ENCODE measurements at regions not wholly inside any gene's neighbourhood (a gene's known extent, or its start where the extent isn't known, plus 50 kb on each side); places are given as distances from the start of the nearest gene placed in this dataset.

GRCh38 chr3:148459931-148460513, 237.7 kb upstream of the AGTR1 start:
- ATAC-seq (no peak), DNase-seq (no peak)
- intact Hi-C loops (cut with DNase I) = no loop called here

GRCh38 chr3:148460686-148461085, 237.0 kb upstream of the AGTR1 start:
- no peak for ATAC-seq
- Histone ChIP-seq H3K4me1 (ENCODE audit: control insufficient read depth, insufficient read depth, low read length) (no peaks in the 10 kb centered on the region), H3K27ac (ENCODE audit: low read length) (no peak overlapping the region), H3K4me3 (ENCODE audit: low read length) (no peak overlapping the region), H3K9me3 (ENCODE audit: control insufficient read depth, low read length) (no peaks in the 10 kb centered on the region), H3K27me3 (ENCODE audit: control insufficient read depth, insufficient read depth) (no peaks in the 10 kb centered on the region)
- no peak for DNase-seq
- intact Hi-C loops (cut with DNase I) = no loop called here
- WGBS = 86% methylated on average over 3 of the region's 3 CpGs

More at GRCh38 chr3:148459931-148460513, 237.7 kb upstream of the AGTR1 start:
- H3K27me3 ChIP-seq (ENCODE audit: control insufficient read depth, insufficient read depth) = no peaks in the 10 kb centered on the region
- H3K9me3 ChIP-seq (ENCODE audit: control insufficient read depth, low read length) = no peaks in the 10 kb centered on the region
- H3K4me3 ChIP-seq (ENCODE audit: low read length) = no peak overlapping the region
- 88% methylated on average over 1 of the region's 1 CpG for WGBS
- H3K4me1 ChIP-seq (ENCODE audit: control insufficient read depth, insufficient read depth, low read length) = no peaks in the 10 kb centered on the region
- no peak overlapping the region for H3K27ac ChIP-seq (ENCODE audit: low read length)

GRCh38 chr3:148464246-148464645, 233.5 kb upstream of the AGTR1 start:
- intact Hi-C loops (cut with DNase I) = no loop called here
- Histone ChIP-seq H3K9me3 (ENCODE audit: control insufficient read depth, low read length) (no peaks in the 10 kb centered on the region), H3K27me3 (ENCODE audit: control insufficient read depth, insufficient read depth) (no peaks in the 10 kb centered on the region), H3K27ac (ENCODE audit: low read length) (no peak overlapping the region), H3K4me3 (ENCODE audit: low read length) (no peak overlapping the region), H3K4me1 (ENCODE audit: control insufficient read depth, insufficient read depth, low read length) (no peaks in the 10 kb centered on the region)
- ATAC-seq (no peak), DNase-seq (no peak)
- WGBS = 43% methylated on average over 2 of the region's 2 CpGs

GRCh38 chr3:148466143-148466542, 231.6 kb upstream of the AGTR1 start:
- DNase-seq = no peak
- intact Hi-C loops (cut with DNase I) = no loop called here
- Histone ChIP-seq H3K4me1 (ENCODE audit: control insufficient read depth, insufficient read depth, low read length) (no peaks in the 10 kb centered on the region), H3K9me3 (ENCODE audit: control insufficient read depth, low read length) (no peaks in the 10 kb centered on the region), H3K27me3 (ENCODE audit: control insufficient read depth, insufficient read depth) (no peaks in the 10 kb centered on the region), H3K27ac (ENCODE audit: low read length) (no peak overlapping the region), H3K4me3 (ENCODE audit: low read length) (no peak overlapping the region)
- ATAC-seq = no peak
- WGBS = 24% methylated on average over 2 of the region's 2 CpGs

GRCh38 chr3:148466980-148467740, 230.5 kb upstream of the AGTR1 start:
- ATAC-seq (no peak), DNase-seq (no peak)
- Histone ChIP-seq H3K4me1 (ENCODE audit: control insufficient read depth, insufficient read depth, low read length) (no peaks in the 10 kb centered on the region), H3K4me3 (ENCODE audit: low read length) (no peak overlapping the region), H3K27ac (ENCODE audit: low read length) (no peak overlapping the region), H3K9me3 (ENCODE audit: control insufficient read depth, low read length) (no peaks in the 10 kb centered on the region), H3K27me3 (ENCODE audit: control insufficient read depth, insufficient read depth) (no peaks in the 10 kb centered on the region)
- intact Hi-C loops (cut with DNase I) = no loop called here

GRCh38 chr3:148477375-148477774, 220.3 kb upstream of the AGTR1 start:
- H3K27me3 ChIP-seq (ENCODE audit: control insufficient read depth, insufficient read depth) = no peaks in the 10 kb centered on the region

GRCh38 chr3:148493631-148494030, 204.1 kb upstream of the AGTR1 start:
- Histone ChIP-seq H3K4me3 (ENCODE audit: low read length) (no peak overlapping the region), H3K4me1 (ENCODE audit: control insufficient read depth, insufficient read depth, low read length) (no peaks in the 10 kb centered on the region), H3K9me3 (ENCODE audit: control insufficient read depth, low read length) (no peaks in the 10 kb centered on the region), H3K27me3 (ENCODE audit: control insufficient read depth, insufficient read depth) (no peaks in the 10 kb centered on the region), H3K27ac (ENCODE audit: low read length) (no peak overlapping the region)
- WGBS = 65% methylated on average over 3 of the region's 3 CpGs
- intact Hi-C loops (cut with DNase I) = no loop called here
- ATAC-seq (no peak), DNase-seq (no peak)

More at GRCh38 chr3:148477375-148477774, 220.3 kb upstream of the AGTR1 start:
- intact Hi-C loops (cut with DNase I) = no loop called here
- DNase-seq (no peak), ATAC-seq (no peak)
- H3K9me3 ChIP-seq (ENCODE audit: control insufficient read depth, low read length) = no peaks in the 10 kb centered on the region
- H3K27ac ChIP-seq (ENCODE audit: low read length) = no peak overlapping the region
- WGBS = 86% methylated on average over 2 of the region's 2 CpGs
- H3K4me1 ChIP-seq (ENCODE audit: control insufficient read depth, insufficient read depth, low read length) = no peaks in the 10 kb centered on the region
- H3K4me3 ChIP-seq (ENCODE audit: low read length) = no peak overlapping the region

GRCh38 chr3:148494451-148494850, 203.3 kb upstream of the AGTR1 start:
- no peak for DNase-seq
- intact Hi-C loops (cut with DNase I) = no loop called here
- Histone ChIP-seq H3K4me3 (ENCODE audit: low read length) (no peak overlapping the region), H3K4me1 (ENCODE audit: control insufficient read depth, insufficient read depth, low read length) (no peaks in the 10 kb centered on the region), H3K27me3 (ENCODE audit: control insufficient read depth, insufficient read depth) (no peaks in the 10 kb centered on the region), H3K9me3 (ENCODE audit: control insufficient read depth, low read length) (no peaks in the 10 kb centered on the region), H3K27ac (ENCODE audit: low read length) (no peak overlapping the region)
- no peak for ATAC-seq
- 57% methylated on average over 1 of the region's 1 CpG for WGBS

GRCh38 chr3:148500881-148501280, 196.8 kb upstream of the AGTR1 start:
- H3K9me3 ChIP-seq (ENCODE audit: control insufficient read depth, low read length) = no peaks in the 10 kb centered on the region
- no peak for DNase-seq
- ATAC-seq = no peak
- H3K4me3 ChIP-seq (ENCODE audit: low read length) = no peak overlapping the region
- no peaks in the 10 kb centered on the region for H3K27me3 ChIP-seq (ENCODE audit: control insufficient read depth, insufficient read depth)
- H3K27ac ChIP-seq (ENCODE audit: low read length) = no peak overlapping the region
- intact Hi-C loops (cut with DNase I) = no loop called here
- no peaks in the 10 kb centered on the region for H3K4me1 ChIP-seq (ENCODE audit: control insufficient read depth, insufficient read depth, low read length)

- H3K27me3 ChIP-seq (ENCODE audit: control insufficient read depth, insufficient read depth) = no peaks in the 10 kb centered on the region
- no peak overlapping the region for H3K27ac ChIP-seq (ENCODE audit: low read length)
- intact Hi-C loops (cut with DNase I) = no loop called here
- no peaks in the 10 kb centered on the region for H3K4me1 ChIP-seq (ENCODE audit: control insufficient read depth, insufficient read depth, low read length)
- ATAC-seq = no peak
- H3K9me3 ChIP-seq (ENCODE audit: control insufficient read depth, low read length) = no peaks in the 10 kb centered on the region
- no peak overlapping the region for H3K4me3 ChIP-seq (ENCODE audit: low read length)
- DNase-seq = no peak
Observed at GRCh38 chr3:148510116-148510515, 187.6 kb upstream of the AGTR1 start.

- Histone ChIP-seq H3K27me3 (ENCODE audit: control insufficient read depth, insufficient read depth) (no peaks in the 10 kb centered on the region), H3K27ac (ENCODE audit: low read length) (no peak overlapping the region), H3K4me3 (ENCODE audit: low read length) (no peak overlapping the region), H3K4me1 (ENCODE audit: control insufficient read depth, insufficient read depth, low read length) (no peaks in the 10 kb centered on the region), H3K9me3 (ENCODE audit: control insufficient read depth, low read length) (no peaks in the 10 kb centered on the region)
- no peak for DNase-seq
- intact Hi-C loops (cut with DNase I) = no loop called here
- no peak for ATAC-seq
Observed at GRCh38 chr3:148510561-148510960, 187.1 kb upstream of the AGTR1 start.

GRCh38 chr3:148512648-148513047, 185.1 kb upstream of the AGTR1 start:
- Histone ChIP-seq H3K4me3 (ENCODE audit: low read length) (no peak overlapping the region), H3K4me1 (ENCODE audit: control insufficient read depth, insufficient read depth, low read length) (no peaks in the 10 kb centered on the region), H3K27me3 (ENCODE audit: control insufficient read depth, insufficient read depth) (no peaks in the 10 kb centered on the region), H3K9me3 (ENCODE audit: control insufficient read depth, low read length) (no peaks in the 10 kb centered on the region), H3K27ac (ENCODE audit: low read length) (no peak overlapping the region)
- intact Hi-C loops (cut with DNase I) = no loop called here
- ATAC-seq (no peak), DNase-seq (no peak)
